ENCODE measurements at regions not wholly inside any gene's neighbourhood (a gene's known extent, or its start where the extent isn't known, plus 50 kb on each side); places are given as distances from the start of the nearest gene placed in this dataset.

DNA sequence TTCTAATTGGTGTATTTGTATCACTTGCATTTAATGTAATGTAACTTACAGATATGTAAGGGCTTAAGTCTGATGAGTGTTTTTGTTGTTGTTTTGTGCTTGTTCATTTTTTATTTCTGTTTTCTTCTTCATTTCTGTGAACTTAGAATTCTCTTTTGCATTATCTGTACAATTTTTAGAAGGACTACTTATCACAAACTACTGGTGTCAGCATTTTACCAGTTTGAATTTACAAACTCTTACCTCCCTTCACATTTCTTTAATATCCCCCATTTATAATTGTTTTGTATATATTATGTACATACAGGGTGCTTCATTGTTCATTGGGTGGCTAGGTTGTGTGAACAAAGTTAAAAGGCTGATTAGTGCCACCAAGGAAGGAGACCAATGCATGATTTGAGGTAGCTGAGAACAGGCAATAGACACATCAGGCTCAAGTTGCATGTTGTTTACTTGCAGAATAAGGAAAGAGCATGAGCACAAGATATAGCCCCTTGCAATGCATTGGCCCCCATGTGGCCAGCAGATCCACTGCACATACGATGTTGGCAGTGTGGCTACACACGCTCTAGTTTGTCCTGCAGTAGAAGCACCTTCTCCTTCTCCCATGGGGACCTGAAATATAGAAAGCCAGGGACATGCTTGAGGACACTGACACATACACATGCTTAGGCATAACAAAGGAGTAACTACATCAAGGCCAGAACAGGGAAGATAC is 198.2 kb downstream of the CD8B2 start:
- TF ChIP-seq, protein P1, sequence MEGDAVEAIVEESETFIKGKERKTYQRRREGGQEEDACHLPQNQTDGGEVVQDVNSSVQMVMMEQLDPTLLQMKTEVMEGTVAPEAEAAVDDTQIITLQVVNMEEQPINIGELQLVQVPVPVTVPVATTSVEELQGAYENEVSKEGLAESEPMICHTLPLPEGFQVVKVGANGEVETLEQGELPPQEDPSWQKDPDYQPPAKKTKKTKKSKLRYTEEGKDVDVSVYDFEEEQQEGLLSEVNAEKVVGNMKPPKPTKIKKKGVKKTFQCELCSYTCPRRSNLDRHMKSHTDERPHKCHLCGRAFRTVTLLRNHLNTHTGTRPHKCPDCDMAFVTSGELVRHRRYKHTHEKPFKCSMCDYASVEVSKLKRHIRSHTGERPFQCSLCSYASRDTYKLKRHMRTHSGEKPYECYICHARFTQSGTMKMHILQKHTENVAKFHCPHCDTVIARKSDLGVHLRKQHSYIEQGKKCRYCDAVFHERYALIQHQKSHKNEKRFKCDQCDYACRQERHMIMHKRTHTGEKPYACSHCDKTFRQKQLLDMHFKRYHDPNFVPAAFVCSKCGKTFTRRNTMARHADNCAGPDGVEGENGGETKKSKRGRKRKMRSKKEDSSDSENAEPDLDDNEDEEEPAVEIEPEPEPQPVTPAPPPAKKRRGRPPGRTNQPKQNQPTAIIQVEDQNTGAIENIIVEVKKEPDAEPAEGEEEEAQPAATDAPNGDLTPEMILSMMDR (IDR thresholded peaks at IDR 0.05; ENCODE audit: low read depth, low read length), result no peak
- H3K4me3 ChIP-seq (replicated peaks in 1 of 2; ENCODE audit: low read depth in 2 of 2, low read length in 2 of 2), result no peak overlapping the region
- no peak for DNase-seq (ENCODE audit: low read depth in 2 of 2)

DNA sequence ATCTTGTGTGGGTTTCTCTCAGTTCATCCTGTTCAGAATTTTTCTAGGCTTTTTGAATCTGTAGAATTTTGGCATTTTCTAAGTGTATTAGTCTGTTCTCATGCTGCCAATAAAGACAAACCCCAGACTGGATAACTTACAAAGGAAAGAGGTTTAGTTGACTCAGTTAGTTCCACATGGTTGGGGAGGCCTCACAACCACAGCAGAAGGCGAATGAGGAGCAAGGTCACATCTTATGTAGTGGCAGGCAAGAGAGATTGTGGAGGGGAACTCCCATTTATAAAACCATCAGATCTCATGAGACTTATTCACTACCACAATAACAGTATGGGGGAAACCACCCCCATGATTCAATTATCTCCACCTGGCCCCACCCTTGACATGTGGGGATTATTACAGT is 199.2 kb downstream of the ST6GAL2 start:
- DNase-seq (ENCODE audit: low read depth in 2 of 2), result no peak
- TF ChIP-seq, protein P1 (IDR thresholded peaks at IDR 0.05; ENCODE audit: low read depth, low read length), result no peak
- no peak overlapping the region for H3K4me3 ChIP-seq (replicated peaks in 1 of 2; ENCODE audit: low read depth in 2 of 2, low read length in 2 of 2)

DNA sequence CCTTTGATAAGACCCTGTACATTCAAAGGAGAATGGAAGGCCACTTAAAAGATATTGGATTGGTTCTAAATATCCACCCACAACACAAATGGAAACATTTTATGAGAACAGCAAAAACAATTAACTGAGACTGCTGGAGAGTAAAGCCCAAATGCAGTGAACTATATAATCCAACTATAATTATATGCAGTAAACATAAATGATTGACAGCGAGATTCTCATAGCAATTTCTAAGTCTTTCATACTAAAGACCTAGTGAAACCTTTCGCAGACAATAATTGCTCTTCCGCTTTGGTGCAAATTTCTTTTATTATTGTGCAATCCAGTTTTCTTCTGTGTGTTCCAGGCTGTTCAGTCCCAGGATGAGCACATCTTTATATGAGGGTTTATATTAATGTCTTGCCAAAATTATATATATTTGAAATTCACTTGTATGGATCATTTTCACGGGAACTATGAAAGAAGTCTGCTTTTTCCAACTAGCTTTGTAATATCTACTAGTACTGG is 190.9 kb downstream of the ST6GAL2 start:
- TF ChIP-seq, protein P1 (IDR thresholded peaks at IDR 0.05; ENCODE audit: low read depth, low read length), result no peak
- no peak overlapping the region for H3K4me3 ChIP-seq (replicated peaks in 1 of 2; ENCODE audit: low read depth in 2 of 2, low read length in 2 of 2)
- no peak for DNase-seq (ENCODE audit: low read depth in 2 of 2)

DNA sequence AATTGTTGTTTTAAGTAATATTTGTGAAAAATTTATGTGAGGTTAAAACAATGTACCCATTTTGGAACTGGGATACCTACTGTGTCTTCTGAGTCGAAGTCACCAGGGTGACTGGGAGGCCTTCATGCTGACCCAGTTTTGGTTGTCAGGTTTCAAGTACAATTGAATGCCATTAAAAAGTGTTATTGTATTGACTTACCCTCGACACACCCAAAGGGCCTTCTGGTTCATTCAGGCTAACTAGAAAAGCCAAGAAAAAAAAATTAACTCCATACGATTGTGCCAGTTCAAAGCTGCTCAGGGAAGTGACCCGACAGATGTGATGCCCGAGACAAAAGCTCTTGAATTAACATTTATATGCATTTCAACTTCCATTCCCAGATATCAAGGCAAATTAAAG is 190.0 kb downstream of the ST6GAL2 start:
- no peak overlapping the region for H3K4me3 ChIP-seq (replicated peaks in 1 of 2; ENCODE audit: low read depth in 2 of 2, low read length in 2 of 2)
- TF ChIP-seq, protein P1 (IDR thresholded peaks at IDR 0.05; ENCODE audit: low read depth, low read length), result no peak

DNA sequence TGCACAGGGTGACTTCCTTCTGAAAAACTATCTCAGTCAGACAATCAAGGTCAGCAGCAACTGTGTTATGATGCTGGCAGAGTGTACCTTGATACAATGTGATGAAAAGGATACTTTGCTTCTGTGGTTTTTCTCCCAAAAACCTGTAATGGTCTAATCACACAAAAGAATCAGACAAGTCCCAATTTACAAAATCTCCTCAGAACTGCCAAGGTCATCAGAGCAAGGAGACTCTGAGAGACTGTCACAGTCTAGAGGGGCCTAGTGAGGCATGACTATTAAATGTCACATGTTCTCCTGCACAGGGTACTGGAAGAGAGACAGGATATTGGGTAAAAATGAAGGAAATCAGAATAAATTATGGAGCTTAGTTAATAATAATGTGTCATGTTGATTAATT is 185.4 kb downstream of the ST6GAL2 start:
- no peak for DNase-seq (ENCODE audit: low read depth in 2 of 2)
- no peak overlapping the region for H3K4me3 ChIP-seq (replicated peaks in 1 of 2; ENCODE audit: low read depth in 2 of 2, low read length in 2 of 2)
- TF ChIP-seq, protein P1 (IDR thresholded peaks at IDR 0.05; ENCODE audit: low read depth, low read length), result no peak

More for the DNA sequence above, 190.0 kb downstream of the ST6GAL2 start:
- DNase-seq (ENCODE audit: low read depth in 2 of 2), result no peak

DNA sequence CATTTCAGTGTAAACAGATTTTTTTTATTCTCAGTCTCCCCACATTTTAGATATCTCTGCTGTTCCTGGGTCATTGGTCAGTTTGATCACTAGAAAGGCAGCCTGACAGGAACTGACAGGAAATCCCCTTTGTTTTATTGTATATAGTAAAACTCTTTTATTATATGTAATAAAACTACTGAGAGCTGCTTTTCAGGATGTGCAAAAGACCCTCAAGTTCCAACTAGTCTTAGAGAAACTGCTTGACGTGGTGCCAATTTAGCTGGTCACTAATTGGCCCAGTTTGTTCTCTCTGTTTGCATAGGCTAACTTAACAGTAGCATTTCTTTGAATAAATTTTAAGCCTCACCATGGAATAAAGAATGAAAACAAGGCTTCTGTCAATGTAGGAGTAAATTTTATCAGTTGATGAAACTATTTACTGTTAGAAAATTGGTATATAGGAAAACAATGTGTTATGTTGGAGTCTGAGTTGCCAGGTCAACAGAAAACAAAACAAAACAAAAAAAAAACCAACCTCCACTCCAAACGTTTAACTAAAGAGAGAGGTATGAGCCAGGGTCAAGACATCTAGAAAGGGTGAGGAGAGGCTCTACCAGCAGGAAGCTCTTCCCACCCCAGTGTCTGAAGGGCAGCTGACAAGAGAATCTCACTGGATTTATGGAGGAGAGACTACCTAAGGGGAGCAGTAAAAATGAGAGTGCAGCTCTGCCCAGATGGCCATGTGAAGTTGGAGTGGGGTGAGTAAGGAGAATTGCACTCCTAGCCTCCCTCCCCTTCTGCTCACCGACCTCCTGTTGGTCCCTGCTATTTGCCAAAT is 184.6 kb downstream of the ST6GAL2 start:
- TF ChIP-seq, protein P1 (IDR thresholded peaks at IDR 0.05; ENCODE audit: low read depth, low read length), result no peak
- H3K4me3 ChIP-seq (replicated peaks in 1 of 2; ENCODE audit: low read depth in 2 of 2, low read length in 2 of 2), result no peak overlapping the region
- no peak for DNase-seq (ENCODE audit: low read depth in 2 of 2)

Measured in cardiac fibroblast (primary cell).